Neural cell (in vitro differentiated cells): ENCODE measurements at regions not wholly inside any gene's neighbourhood (a gene's known extent, or its start where the extent isn't known, plus 50 kb on each side); places are given as distances from the start of the nearest gene placed in this dataset.

Source experiments
- POLR2AphosphoS5 ChIP-seq: IDR thresholded peaks from 2 replicates; pipeline ENCODE4 v1.6.1; 2012
- TF ChIP-seq, protein P1 (sequence below): fragments of 450-650 bp; IDR thresholded peaks from 2 replicates; pipeline ENCODE4 v1.5.1; 2014; ENCODE audit warnings: antibody characterized with exemption, mild to moderate bottlenecking, moderate library complexity; ENCODE audit not compliant: poor library complexity, severe bottlenecking

DNA sequence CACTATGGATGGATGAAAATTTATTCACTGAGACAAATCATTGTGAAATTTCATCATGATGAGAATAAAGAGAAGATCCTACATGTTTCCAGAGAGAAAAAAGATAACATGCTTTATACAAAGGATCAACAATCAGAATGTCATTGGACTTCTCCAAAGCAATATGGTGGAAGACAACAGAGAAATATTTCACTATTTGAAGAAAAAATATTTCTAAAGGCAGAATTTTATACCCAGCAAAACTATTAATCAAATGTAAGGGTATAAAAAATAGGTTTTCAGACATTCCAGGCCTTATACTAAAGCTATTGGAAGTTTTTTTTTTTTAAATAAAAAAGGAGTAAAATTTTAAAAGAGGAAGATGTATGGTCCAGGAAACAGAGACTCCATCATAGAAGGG is 100.6 kb upstream of the OLIG2 start:
- no peak for TF ChIP-seq POLR2AphosphoS5
- TF ChIP-seq, protein P1, sequence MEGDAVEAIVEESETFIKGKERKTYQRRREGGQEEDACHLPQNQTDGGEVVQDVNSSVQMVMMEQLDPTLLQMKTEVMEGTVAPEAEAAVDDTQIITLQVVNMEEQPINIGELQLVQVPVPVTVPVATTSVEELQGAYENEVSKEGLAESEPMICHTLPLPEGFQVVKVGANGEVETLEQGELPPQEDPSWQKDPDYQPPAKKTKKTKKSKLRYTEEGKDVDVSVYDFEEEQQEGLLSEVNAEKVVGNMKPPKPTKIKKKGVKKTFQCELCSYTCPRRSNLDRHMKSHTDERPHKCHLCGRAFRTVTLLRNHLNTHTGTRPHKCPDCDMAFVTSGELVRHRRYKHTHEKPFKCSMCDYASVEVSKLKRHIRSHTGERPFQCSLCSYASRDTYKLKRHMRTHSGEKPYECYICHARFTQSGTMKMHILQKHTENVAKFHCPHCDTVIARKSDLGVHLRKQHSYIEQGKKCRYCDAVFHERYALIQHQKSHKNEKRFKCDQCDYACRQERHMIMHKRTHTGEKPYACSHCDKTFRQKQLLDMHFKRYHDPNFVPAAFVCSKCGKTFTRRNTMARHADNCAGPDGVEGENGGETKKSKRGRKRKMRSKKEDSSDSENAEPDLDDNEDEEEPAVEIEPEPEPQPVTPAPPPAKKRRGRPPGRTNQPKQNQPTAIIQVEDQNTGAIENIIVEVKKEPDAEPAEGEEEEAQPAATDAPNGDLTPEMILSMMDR = no peak
